T-helper 17 cell (primary cell): ENCODE measurements at regions not wholly inside any gene's neighbourhood (a gene's known extent, or its start where the extent isn't known, plus 50 kb on each side); places are given as distances from the start of the nearest gene placed in this dataset.
"Not testable (repeated sequence)": the region's sequence is repeated elsewhere in the genome, so short reads cannot be mapped to it uniquely, and the experiment has no call there.

Experiments
- ATAC-seq: fragments of 150-1000 bp; cut with Tn5 transposase; 2 replicates; pipeline ENCODE4 v1.10.0; 2021; ENCODE audit warnings: mild to moderate bottlenecking, moderate library complexity
- DNase-seq, 3 donors: peaks; one replicate each; pipeline versions ENCODE4 v3.0.0 to v3.0.0-alpha.2; 2020 to 2021
- H3K9me3 ChIP-seq: one replicate; pipeline ENCODE4 v1.7.0; 2013; ENCODE audit warnings: low read length, mild to moderate bottlenecking; ENCODE audit not compliant: control insufficient read depth, poor library complexity, severe bottlenecking
- H3K27ac Mint-ChIP-seq: one replicate; pipeline ENCODE4 v1.8.0; 2022; ENCODE audit warnings: mild to moderate bottlenecking, moderate library complexity, mixed read lengths
- H3K27me3 Mint-ChIP-seq: one replicate; pipeline ENCODE4 v1.8.0; 2022; ENCODE audit warnings: mixed read lengths
- H3K36me3 Mint-ChIP-seq: one replicate; pipeline ENCODE4 v1.8.0; 2022; ENCODE audit warnings: low read depth, mixed read lengths
- H3K4me1 Mint-ChIP-seq: one replicate; pipeline ENCODE4 v1.8.0; 2022; ENCODE audit warnings: mild to moderate bottlenecking, mixed read lengths
- H3K4me3 Mint-ChIP-seq: one replicate; pipeline ENCODE4 v1.8.0; 2022; ENCODE audit warnings: mild to moderate bottlenecking, moderate library complexity, mixed read lengths

DNA sequence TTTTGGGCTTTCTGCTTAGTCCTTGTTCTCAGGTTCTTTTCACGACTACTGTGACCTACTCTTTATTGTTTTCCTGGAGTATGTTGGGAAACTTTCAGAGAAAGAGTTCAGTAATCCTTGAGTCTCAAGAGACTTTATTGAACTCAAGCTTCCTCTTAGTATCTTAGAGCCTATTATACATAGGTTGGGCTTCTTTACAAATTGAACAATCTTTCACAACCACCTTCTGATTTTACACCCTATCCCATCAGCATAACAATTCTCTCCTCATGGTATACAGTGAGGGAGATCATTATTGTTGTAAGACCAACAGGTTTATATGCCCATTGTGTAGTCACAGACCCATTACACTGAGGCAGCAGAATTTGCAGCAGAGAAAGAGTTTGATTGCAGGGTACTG lies 193.2 kb upstream of the IGF1 start:
- no peaks in the 10 kb centered on the region for H3K27me3 Mint-ChIP-seq
- no peak overlapping the region for H3K27ac Mint-ChIP-seq
- no peak overlapping the region for H3K4me3 Mint-ChIP-seq
- H3K9me3 ChIP-seq = no peaks in the 10 kb centered on the region
- no peaks in the 10 kb centered on the region for H3K36me3 Mint-ChIP-seq
- DNase-seq (no peak), ATAC-seq (no peak)
- H3K4me1 Mint-ChIP-seq = no peaks in the 10 kb centered on the region

DNA sequence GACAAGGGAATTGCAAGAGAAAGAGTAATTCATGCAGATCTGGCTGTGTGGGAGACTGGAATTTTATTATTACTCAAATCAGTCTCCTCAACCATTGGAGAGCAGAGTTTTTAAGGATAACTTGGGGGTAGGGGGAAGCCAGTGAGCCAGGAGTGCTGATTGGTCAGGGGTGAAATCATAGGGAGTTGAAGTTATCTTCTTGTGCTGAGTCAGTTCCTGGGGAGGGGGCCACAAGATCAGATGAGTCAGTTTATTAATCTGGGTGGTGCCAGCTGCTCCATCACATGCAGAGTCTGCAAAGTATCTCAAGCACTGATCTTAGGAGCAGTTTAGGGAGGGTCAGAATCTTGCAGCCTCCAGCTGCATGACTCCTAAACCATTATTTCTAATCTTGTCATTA lies 191.8 kb upstream of the IGF1 start:
- not testable (repeated sequence) for H3K4me1 Mint-ChIP-seq, H3K36me3 Mint-ChIP-seq, H3K9me3 ChIP-seq, ATAC-seq, H3K4me3 Mint-ChIP-seq, H3K27me3 Mint-ChIP-seq, H3K27ac Mint-ChIP-seq, DNase-seq

DNA sequence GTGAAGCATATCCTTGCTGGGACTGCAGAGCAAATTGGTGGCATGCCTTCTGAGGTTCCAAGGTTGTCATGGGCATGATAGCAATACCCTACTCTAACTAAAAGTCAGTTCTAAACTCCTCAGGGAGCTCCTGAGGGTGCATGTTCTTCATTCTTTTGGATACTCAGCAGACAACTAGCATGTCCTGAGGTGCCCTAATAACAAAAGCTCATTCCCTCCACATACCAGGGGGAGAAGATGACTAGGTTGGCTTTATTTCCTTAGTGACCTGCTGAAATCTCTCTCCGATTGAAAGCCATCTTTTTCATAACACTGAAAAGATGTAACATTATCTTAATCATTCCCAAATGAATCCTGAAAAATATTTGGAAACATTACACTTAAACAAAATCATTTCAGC lies 188.7 kb upstream of the IGF1 start:
- no peak for DNase-seq
- H3K9me3 ChIP-seq = peaks cover 4% of the 10 kb centered on the region
- H3K4me3 Mint-ChIP-seq = no peak overlapping the region
- no peak for ATAC-seq
- peaks cover 9% of the 10 kb centered on the region for H3K27me3 Mint-ChIP-seq
- no peaks in the 10 kb centered on the region for H3K4me1 Mint-ChIP-seq
- no peak overlapping the region for H3K27ac Mint-ChIP-seq
- no peaks in the 10 kb centered on the region for H3K36me3 Mint-ChIP-seq

DNA sequence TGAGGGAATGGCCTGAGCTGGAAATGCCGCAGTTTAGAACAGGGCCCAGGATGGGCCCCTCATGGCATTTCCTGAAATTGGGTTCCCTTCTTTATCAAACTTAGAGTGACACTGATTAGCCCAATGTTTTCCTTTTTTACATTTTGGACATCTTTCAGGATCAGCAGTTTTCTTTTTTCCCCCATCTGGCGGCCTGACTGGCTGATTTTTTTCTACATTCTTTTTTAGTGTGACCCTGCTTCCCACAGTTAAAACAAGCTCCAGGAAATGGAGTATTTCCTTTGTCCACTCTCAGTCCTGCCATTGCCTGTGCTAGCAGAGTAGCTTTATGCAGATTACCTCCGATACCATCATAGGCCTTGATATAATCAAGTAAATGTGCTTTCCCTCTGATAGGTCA lies 185.8 kb upstream of the IGF1 start:
- H3K36me3 Mint-ChIP-seq, H3K27me3 Mint-ChIP-seq, ATAC-seq, DNase-seq, H3K4me1 Mint-ChIP-seq, H3K27ac Mint-ChIP-seq, H3K4me3 Mint-ChIP-seq, H3K9me3 ChIP-seq: not testable (repeated sequence)

DNA sequence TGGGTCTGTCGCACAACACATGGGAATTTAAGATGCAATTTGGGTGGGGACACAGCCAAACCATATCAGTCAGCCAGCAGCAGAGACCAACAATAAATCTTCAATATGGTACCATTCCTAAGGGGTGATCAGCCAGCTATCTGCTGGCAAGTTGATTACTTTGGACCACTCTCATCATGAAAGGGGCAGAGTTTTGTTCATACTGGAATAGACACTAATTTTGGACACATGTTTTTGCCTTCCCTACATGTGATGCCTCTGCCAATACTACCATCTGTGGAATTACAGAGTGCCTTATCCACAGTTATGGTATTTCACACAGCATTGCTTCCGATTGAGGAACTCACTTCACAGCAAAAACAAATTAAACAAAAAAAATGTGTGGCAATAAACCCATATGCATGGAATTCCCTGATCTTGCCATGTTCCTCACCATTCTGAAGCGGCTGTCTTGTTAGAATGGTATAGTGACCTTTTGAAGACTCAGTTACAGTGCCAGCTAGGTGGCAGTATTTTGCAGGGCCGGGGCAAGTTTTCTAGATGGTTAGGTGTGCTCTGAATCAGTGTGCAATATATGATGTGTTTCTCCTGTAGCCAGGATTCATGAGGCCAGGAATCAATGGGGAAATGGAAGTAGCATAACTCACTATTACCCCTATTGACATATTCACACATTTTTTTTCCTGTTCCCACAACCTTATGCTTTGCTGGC lies 179.0 kb upstream of the IGF1 start:
- no peaks in the 10 kb centered on the region for H3K4me1 Mint-ChIP-seq
- H3K36me3 Mint-ChIP-seq = no peaks in the 10 kb centered on the region
- no peak overlapping the region for H3K4me3 Mint-ChIP-seq
- no peaks in the 10 kb centered on the region for H3K27me3 Mint-ChIP-seq
- DNase-seq (no peak), ATAC-seq (no peak)
- H3K27ac Mint-ChIP-seq = no peak overlapping the region
- H3K9me3 ChIP-seq = no peaks in the 10 kb centered on the region

DNA sequence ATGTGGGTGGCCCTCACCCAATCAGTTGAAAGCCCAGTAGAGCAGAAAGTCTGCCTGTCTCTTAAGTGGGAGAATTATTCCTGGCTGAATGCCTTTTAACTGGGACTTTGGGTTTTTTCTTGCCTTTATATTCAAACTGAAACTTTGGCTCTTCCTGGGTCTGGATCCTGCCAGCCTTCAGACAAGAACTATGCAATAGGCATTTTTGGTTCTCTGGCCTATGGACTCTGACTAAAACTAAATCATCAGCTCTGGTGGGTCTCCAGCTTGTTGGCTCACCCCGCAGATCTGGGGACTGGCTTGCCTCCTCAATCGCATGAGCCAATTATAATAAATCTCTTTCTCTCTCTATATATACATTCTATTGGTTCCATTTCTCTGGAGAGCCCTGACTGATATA lies 173.0 kb upstream of the IGF1 start:
- H3K27ac Mint-ChIP-seq = no peak overlapping the region

DNA sequence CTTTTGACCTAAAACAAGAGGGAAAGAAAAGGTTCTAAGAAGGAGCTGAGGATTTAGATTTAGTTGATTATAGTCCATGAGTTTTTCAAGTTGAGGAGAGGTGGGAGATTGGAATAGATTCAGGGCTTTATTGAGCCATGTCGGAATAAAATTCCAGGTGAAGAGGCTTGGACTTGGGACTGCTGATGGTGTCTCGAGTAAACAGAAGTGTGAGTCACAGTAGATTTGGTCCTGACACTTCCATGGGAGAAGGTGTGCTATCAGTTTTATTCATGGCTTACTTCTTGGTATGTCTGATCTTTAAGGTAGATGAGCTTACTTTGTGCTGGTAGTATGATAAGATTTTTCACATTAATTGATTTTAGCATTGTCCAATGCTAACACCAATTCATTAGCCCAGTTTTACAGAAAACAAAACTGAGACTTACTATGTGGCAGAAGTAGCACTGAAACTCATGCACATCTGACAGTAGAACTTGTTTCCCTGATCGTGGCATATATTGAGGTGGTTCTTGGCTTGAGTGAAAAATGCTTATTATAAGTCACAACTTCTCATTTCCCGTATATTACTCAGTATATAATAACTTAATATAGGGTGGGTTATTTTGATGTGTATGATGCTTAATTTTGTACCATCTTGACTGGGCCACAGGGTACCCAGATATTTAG lies 172.4 kb upstream of the IGF1 start:
- H3K27ac Mint-ChIP-seq = no peak overlapping the region
- no peaks in the 10 kb centered on the region for H3K9me3 ChIP-seq
- no peaks in the 10 kb centered on the region for H3K36me3 Mint-ChIP-seq
- H3K4me3 Mint-ChIP-seq = no peak overlapping the region
- ATAC-seq (no peak), DNase-seq (no peak)
- no peaks in the 10 kb centered on the region for H3K4me1 Mint-ChIP-seq
- no peaks in the 10 kb centered on the region for H3K27me3 Mint-ChIP-seq

More for the DNA sequence above, 173.0 kb upstream of the IGF1 start:
- no peaks in the 10 kb centered on the region for H3K27me3 Mint-ChIP-seq
- H3K4me1 Mint-ChIP-seq = no peaks in the 10 kb centered on the region
- ATAC-seq (no peak), DNase-seq (no peak)
- H3K9me3 ChIP-seq = no peaks in the 10 kb centered on the region
- H3K4me3 Mint-ChIP-seq = no peak overlapping the region
- no peaks in the 10 kb centered on the region for H3K36me3 Mint-ChIP-seq

DNA sequence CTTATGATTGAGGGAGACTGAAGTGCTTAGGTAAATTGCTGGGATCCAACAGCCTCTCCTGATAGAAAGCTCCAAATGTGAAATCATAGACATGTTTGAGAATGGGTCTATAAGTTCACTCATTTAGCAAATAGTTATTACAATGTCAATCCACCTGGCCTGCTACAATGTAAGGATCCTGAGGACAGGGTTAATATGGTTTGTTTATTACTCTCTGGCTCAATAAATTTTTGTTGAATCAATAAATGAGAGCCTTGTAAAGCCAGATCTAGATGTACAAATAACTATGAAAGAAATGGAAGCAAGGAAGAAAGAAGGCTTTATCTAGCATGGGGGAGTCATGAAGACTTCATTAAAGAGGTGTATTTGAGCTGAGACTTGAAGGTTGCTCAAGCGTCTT lies 165.6 kb upstream of the IGF1 start:
- H3K27ac Mint-ChIP-seq = no peak overlapping the region
- no peaks in the 10 kb centered on the region for H3K9me3 ChIP-seq
- DNase-seq (no peak), ATAC-seq (no peak)
- H3K4me3 Mint-ChIP-seq = no peak overlapping the region
- H3K27me3 Mint-ChIP-seq = no peaks in the 10 kb centered on the region
- H3K4me1 Mint-ChIP-seq = no peaks in the 10 kb centered on the region
- H3K36me3 Mint-ChIP-seq = no peaks in the 10 kb centered on the region

DNA sequence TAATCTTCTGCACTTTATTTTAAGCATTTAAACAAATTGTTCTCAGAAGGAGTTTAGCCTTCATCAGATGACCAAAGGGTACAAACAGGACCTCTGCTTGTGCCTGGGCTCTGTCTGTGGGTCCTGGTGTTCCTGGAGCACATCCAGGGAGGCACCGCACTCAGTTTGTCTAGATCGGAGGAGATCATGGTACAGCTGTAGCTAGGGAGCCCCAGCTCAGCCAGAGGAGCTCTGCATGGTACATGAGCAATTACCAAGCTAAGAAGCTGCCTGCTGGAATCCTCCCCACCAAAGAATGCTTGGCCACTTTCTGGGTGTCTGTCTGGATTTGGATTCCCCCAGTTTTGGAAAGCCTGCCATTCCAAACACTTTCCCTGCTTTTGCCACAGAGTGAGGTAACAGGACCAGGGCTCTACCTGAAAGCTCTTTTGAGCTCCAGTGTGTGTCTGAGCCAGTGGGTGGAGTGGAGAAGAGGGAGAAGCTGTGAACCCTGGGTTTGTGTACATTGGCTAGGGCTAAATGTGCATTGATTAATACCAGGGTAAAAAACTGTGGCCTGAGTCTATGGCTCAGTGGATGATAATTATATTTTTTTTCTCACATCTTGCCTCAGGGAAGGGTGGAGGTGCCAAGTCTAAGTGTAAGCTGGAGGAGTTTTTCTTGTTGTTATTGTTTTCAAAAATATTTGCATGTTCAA lies 163.7 kb upstream of the IGF1 start:
- Mint-ChIP-seq H3K4me3 (no peak overlapping the region), H3K27ac (no peak overlapping the region), H3K4me1 (no peaks in the 10 kb centered on the region), H3K27me3 (no peaks in the 10 kb centered on the region), H3K36me3 (no peaks in the 10 kb centered on the region)
- ATAC-seq (no peak), DNase-seq (no peak)
- no peaks in the 10 kb centered on the region for H3K9me3 ChIP-seq

DNA sequence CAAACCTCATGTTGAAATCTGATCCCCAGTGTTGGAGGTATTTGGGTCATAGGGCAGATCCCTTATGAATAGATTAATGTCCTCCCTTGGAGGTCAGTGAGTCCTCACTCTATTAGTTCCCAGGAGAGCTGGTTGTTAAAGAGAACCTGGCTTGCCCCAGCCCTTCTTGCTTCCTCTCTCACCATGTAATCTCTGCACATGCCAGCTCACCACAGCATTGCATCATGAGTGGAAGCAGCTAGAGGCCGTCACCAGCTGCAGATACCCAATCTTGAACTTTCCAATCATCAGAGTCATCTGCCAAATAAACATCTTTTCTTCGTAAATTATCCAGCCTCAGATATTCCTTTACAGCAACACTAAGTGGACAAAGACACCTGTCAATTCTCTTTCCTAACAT lies 161.8 kb upstream of the IGF1 start:
- no peak for DNase-seq
- Mint-ChIP-seq H3K27me3 (no peaks in the 10 kb centered on the region), H3K4me1 (no peaks in the 10 kb centered on the region), H3K27ac (no peak overlapping the region), H3K4me3 (no peak overlapping the region), H3K36me3 (no peaks in the 10 kb centered on the region)
- H3K9me3 ChIP-seq = no peaks in the 10 kb centered on the region
- no peak for ATAC-seq

DNA sequence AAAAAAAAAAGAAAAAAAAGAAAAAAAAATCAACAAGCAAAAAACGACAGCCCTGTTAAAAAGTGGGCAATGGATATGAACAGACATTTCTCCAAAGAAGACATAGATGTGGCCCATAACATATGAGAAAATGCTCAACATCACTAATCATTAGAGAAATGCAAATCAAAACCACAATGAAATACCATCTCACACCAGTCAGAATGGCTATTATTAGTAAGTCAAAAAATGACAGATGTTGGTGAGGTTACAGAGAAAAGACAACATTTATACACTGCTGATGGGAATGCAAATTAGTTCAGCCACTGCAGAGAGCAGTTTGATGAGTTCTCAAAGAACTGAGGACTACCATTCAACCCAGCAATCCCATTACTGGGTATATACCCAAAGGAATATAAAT lies 160.3 kb upstream of the IGF1 start:
- H3K36me3 Mint-ChIP-seq, H3K27me3 Mint-ChIP-seq, H3K4me1 Mint-ChIP-seq, H3K4me3 Mint-ChIP-seq, ATAC-seq, DNase-seq, H3K27ac Mint-ChIP-seq, H3K9me3 ChIP-seq: not testable (repeated sequence)

DNA sequence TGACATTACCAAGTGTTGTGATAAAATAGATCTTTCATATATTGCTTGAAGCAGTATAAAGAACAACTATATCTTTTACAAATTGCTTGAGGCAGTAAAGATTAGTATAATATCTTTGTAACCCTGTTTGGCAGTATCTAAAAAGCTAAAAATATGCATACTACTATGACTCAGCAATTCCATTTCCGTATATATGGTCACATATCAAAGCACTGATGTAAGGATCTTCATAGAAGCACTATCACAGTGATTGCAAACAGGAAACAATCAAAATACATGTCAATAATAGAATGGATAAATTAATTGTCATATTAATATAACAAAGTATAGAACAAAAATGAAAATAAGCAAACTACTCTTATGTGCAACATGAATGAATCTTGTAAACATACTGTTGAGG lies 158.4 kb upstream of the IGF1 start:
- no peak for ATAC-seq
- Mint-ChIP-seq H3K4me3 (no peak overlapping the region), H3K36me3 (no peaks in the 10 kb centered on the region), H3K4me1 (no peaks in the 10 kb centered on the region), H3K27me3 (no peaks in the 10 kb centered on the region), H3K27ac (no peak overlapping the region)
- no peak for DNase-seq
- H3K9me3 ChIP-seq = no peaks in the 10 kb centered on the region

DNA sequence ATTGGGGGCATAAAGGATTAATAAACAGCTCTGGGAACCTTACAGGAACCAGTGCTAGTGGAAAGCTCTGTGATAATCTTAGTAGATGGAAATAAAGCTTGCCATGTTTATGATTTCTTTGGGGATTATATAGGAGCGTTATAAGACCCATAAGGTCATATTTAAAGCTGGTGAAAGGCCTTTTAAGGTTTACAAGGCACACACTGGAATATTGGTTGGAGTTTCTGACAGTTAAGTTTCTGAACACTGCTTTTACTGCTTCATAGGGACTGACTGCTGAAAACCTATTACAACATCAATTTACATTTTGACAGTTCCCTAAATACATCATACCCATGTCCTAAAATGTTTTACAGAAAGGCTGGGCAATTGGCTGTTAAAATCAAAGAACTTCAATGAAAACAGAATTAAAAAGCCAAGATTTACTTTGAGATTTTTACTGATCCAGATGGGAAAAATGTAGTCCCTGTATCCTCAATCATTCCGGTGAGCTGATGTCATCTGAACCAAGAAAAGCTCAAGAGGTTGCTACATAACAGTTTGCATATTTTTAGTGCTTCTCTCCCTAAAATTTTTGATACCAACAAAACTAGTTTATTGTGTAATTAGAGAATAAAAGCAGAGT lies 153.7 kb upstream of the IGF1 start:
- H3K9me3 ChIP-seq = no peaks in the 10 kb centered on the region
- H3K27me3 Mint-ChIP-seq = no peaks in the 10 kb centered on the region
- H3K4me3 Mint-ChIP-seq = no peak overlapping the region
- no peaks in the 10 kb centered on the region for H3K36me3 Mint-ChIP-seq
- H3K27ac Mint-ChIP-seq = no peak overlapping the region
- no peaks in the 10 kb centered on the region for H3K4me1 Mint-ChIP-seq
- DNase-seq = no peak
- no peak for ATAC-seq
